GM18907 (cell line): ENCODE measurements at regions not wholly inside any gene's neighbourhood (a gene's known extent, or its start where the extent isn't known, plus 50 kb on each side); places are given as distances from the start of the nearest gene placed in this dataset.
"Not testable (repeated sequence)": the region's sequence is repeated elsewhere in the genome, so short reads cannot be mapped to it uniquely, and the experiment has no call there.

ENCODE experiments used
- ATAC-seq: cut with Tn5 transposase; IDR thresholded peaks from one replicate; pipeline ENCODE4 v1.9.1; 2021; ENCODE audit warnings: mild to moderate bottlenecking, moderate library complexity; ENCODE audit not compliant: unreplicated experiment

DNA sequence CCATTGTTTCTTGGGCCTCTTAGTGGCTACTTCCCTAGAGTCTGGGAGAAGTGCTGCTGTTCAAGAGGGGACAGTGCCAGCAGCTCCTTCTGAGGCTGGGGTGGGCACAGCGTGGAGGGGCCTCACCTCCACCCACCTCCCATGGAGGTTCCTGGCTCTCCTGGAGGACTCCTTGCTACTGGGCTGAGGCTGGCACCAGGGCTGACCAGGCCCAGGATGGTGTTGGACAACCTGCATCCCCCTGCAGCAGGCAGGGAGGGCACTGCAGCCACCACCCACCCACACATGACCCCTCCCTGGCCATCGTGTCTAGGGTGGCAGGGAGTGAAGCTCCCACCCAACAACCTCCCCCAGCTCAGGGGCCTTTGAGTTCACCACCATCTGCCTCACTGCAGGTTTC, 1549.3 kb upstream of the USP9Y start:
- ATAC-seq = not testable (repeated sequence)

GRCh38 chrY:11156100-11156499, 1544.9 kb upstream of the USP9Y start:
- ATAC-seq = not testable (repeated sequence)

DNA sequence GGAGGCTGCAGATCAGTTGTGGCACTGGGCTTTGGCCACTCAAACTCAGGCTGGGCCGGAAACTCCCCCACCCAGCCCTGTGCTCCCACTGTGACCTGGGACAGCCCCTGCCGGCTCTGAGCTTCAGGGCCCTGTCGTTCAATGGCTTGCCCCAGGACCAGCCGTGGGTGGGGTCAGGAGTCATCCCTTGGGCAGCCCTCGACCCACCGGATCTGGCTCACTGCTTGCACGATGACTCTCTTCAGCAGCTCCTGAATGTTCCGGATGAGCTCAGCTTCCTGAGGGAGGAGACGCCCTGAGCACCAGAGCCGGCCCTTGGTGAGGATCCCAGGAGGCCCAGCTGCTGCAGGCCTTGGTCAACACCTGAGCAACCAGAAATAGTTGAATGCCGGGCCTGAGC, 1544.2 kb upstream of the USP9Y start:
- not testable (repeated sequence) for ATAC-seq

GRCh38 chrY:11177033-11177432, 1524.0 kb upstream of the USP9Y start:
- ATAC-seq = not testable (repeated sequence)

- not testable (repeated sequence) for ATAC-seq
Observed at GRCh38 chrY:11201133-11201532, 1499.9 kb upstream of the USP9Y start.

- ATAC-seq = not testable (repeated sequence)
Observed at GRCh38 chrY:11214851-11215250, 1486.2 kb upstream of the USP9Y start.
